IMR-90 (cell line): ENCODE measurements at regions not wholly inside any gene's neighbourhood (a gene's known extent, or its start where the extent isn't known, plus 50 kb on each side); places are given as distances from the start of the nearest gene placed in this dataset.
"Not testable (repeated sequence)": the region's sequence is repeated elsewhere in the genome, so short reads cannot be mapped to it uniquely, and the experiment has no call there.

Experiments used
- BHLHE40 ChIP-seq: fragments of 150-350 bp; IDR thresholded peaks from 2 replicates; pipeline ENCODE4 v1.6.1; 2016; ENCODE audit warnings: mild to moderate bottlenecking, low read depth, low read length
- CEBPB ChIP-seq: IDR thresholded peaks from 2 replicates; pipeline ENCODE4 v1.6.1; 2012; ENCODE audit warnings: low read depth, low read length, improper control_type of control experiment
- ELK1 ChIP-seq: fragments of 150-350 bp; IDR thresholded peaks from 2 replicates; pipeline ENCODE4 v1.6.1; 2016; ENCODE audit warnings: low read depth, mild to moderate bottlenecking, low read length, moderate library complexity, borderline replicate concordance
- MAFK ChIP-seq: IDR thresholded peaks from 2 replicates; pipeline ENCODE4 v1.6.1; 2012; ENCODE audit warnings: low read depth, low read length, improper control_type of control experiment
- MAZ ChIP-seq: IDR thresholded peaks from 2 replicates; pipeline ENCODE4 v1.6.1; 2012; ENCODE audit warnings: low read depth, mild to moderate bottlenecking, low read length, improper control_type of control experiment, moderate library complexity, borderline replicate concordance
- NFE2L2 ChIP-seq: fragments of 150-350 bp; IDR thresholded peaks from 2 replicates; pipeline ENCODE4 v1.6.1; 2016; ENCODE audit warnings: low read depth, mild to moderate bottlenecking, low read length
- POLR2A ChIP-seq: IDR thresholded peaks from 2 replicates; pipeline ENCODE4 v1.6.1; 2012; ENCODE audit warnings: mild to moderate bottlenecking, low read depth, low read length
- RAD21 ChIP-seq: IDR thresholded peaks from 2 replicates; pipeline ENCODE4 v1.6.1; 2012; ENCODE audit warnings: low read length, improper control_type of control experiment
- TF ChIP-seq, protein P1 (sequence below): conservative IDR thresholded peaks from 2 replicates; pipeline ENCODE4 v1.5.1; 2012; ENCODE audit warnings: mild to moderate bottlenecking, low read depth, low read length, improper control_type of control experiment
- TF ChIP-seq, protein P2 (sequence below): fragments of 150-350 bp; IDR thresholded peaks from 2 replicates; pipeline ENCODE4 v1.6.1; 2017; ENCODE audit warnings: mild to moderate bottlenecking, antibody characterized with exemption, low read length, low read depth

DNA sequence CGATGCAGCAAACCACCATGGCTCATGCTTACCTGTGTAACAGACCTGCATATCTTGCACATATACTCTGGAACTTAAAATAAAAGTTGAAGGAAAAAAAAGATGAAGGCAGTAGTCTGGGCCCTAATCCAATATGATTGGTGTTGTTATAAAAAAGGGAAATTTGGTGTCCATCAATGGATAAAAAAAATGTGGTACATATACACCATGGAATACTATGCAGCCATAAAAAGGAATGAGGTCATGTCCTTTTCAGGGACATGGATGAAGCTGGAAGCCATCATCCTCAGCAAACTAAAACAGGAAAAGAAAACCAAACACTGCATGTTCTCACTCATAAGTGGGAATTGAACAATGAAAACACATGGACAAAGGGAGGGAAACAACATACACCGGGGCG lies 74.1 kb upstream of the GPR101 start:
- TF ChIP-seq, protein P1, sequence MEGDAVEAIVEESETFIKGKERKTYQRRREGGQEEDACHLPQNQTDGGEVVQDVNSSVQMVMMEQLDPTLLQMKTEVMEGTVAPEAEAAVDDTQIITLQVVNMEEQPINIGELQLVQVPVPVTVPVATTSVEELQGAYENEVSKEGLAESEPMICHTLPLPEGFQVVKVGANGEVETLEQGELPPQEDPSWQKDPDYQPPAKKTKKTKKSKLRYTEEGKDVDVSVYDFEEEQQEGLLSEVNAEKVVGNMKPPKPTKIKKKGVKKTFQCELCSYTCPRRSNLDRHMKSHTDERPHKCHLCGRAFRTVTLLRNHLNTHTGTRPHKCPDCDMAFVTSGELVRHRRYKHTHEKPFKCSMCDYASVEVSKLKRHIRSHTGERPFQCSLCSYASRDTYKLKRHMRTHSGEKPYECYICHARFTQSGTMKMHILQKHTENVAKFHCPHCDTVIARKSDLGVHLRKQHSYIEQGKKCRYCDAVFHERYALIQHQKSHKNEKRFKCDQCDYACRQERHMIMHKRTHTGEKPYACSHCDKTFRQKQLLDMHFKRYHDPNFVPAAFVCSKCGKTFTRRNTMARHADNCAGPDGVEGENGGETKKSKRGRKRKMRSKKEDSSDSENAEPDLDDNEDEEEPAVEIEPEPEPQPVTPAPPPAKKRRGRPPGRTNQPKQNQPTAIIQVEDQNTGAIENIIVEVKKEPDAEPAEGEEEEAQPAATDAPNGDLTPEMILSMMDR = not testable (repeated sequence)
- TF ChIP-seq, protein P2, sequence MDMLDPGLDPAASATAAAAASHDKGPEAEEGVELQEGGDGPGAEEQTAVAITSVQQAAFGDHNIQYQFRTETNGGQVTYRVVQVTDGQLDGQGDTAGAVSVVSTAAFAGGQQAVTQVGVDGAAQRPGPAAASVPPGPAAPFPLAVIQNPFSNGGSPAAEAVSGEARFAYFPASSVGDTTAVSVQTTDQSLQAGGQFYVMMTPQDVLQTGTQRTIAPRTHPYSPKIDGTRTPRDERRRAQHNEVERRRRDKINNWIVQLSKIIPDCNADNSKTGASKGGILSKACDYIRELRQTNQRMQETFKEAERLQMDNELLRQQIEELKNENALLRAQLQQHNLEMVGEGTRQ = not testable (repeated sequence)
- not testable (repeated sequence) for TF ChIP-seq NFE2L2, POLR2A, BHLHE40, ELK1, MAFK, MAZ, RAD21, CEBPB
